Esophagus muscularis mucosa (tissue), 4 donors: ENCODE measurements at regions not wholly inside any gene's neighbourhood (a gene's known extent, or its start where the extent isn't known, plus 50 kb on each side); places are given as distances from the start of the nearest gene placed in this dataset.

Experiments
- DNase-seq: peaks from one replicate; pipeline ENCODE4 v3.0.0-alpha.2; 2017; ENCODE audit errors: extremely low spot score
- H3K27ac ChIP-seq, 4 donors: fragments of 200-600 bp; sonication (generic); replicated peaks in 1 of 4; 1 replicate in 3 of 4; 2 replicates in 1 of 4; pipeline ENCODE4 v1.5.1; 2016 to 2019; ENCODE audit warnings: mild to moderate bottlenecking in 1 of 4
- H3K27me3 ChIP-seq, 4 donors: fragments of 200-600 bp; sonication (generic); one replicate each; pipeline versions ENCODE4 v1.5.1 to v1.6.0; 2016 to 2019
- H3K36me3 ChIP-seq, 4 donors: fragments of 200-600 bp; sonication (generic); one replicate each; pipeline ENCODE4 v1.5.1; 2016 to 2019
- H3K4me1 ChIP-seq, 4 donors: fragments of 200-600 bp; sonication (generic); one replicate each; pipeline ENCODE4 v1.5.1; 2016 to 2019
- H3K4me3 ChIP-seq, 4 donors: fragments of 200-600 bp; sonication (generic); 1 replicate in 2 of 4; 2 replicates in 2 of 4; pipeline ENCODE4 v1.5.1; 2016 to 2019; ENCODE audit warnings: mild to moderate bottlenecking in 4 of 4, moderate library complexity in 1 of 4
- H3K9me3 ChIP-seq, 4 donors: fragments of 200-600 bp; sonication (generic); 1 replicate in 3 of 4; 2 replicates in 1 of 4; pipeline ENCODE4 v1.5.1; 2016 to 2019
- CTCF ChIP-seq, 3 experiments: fragments of 200-600 bp in 2 of 3; fragments of 450-650 bp in 1 of 3; sonication (generic) in 2 of 3; IDR thresholded peaks; one replicate each; pipeline ENCODE4 v1.5.1; 2017 to 2019; ENCODE audit warnings: antibody characterized with exemption in 3 of 3, mild to moderate bottlenecking in 2 of 3, moderate library complexity in 1 of 3
- EP300 ChIP-seq: sonication (generic); formaldehyde crosslinking; IDR thresholded peaks from one replicate; pipeline ENCODE4 v1.6.1; 2017; ENCODE audit warnings: antibody characterized with exemption
- POLR2A ChIP-seq: fragments of 450-650 bp; IDR thresholded peaks from one replicate; pipeline ENCODE4 v1.6.1; 2017; ENCODE audit warnings: antibody characterized with exemption, moderate library complexity, mild to moderate bottlenecking, low read depth
- POLR2AphosphoS5 ChIP-seq, 2 donors: sonication (generic); formaldehyde crosslinking; IDR thresholded peaks; one replicate each; pipeline ENCODE4 v1.6.1; 2017; ENCODE audit warnings: antibody characterized with exemption in 2 of 2
- WGBS: methylation state at CpG from one replicate; pipeline ENCODE4 v1.1.5; 2018; 5-methylcytosine and 5-hydroxymethylcytosine counted together
- intact Hi-C: fragments of 100-400 bp; cut with DNase I; formaldehyde crosslinking; loops from one replicate; pipeline ENCODE4 v1.15.1; 2023

GRCh38 chr2:150109912-150110311 is 377.6 kb downstream of the RND3 start:
- 76% methylated on average over 4 of the region's 4 CpGs for WGBS
- Histone ChIP-seq H3K4me3 (no peak overlapping the region), H3K27ac (no peak overlapping the region), H3K36me3 (no peaks in the 10 kb centered on the region), H3K4me1 (no peaks in the 10 kb centered on the region), H3K9me3 (no peaks in the 10 kb centered on the region), H3K27me3 (no peaks in the 10 kb centered on the region)
- intact Hi-C loops: no loop called here
- DNase-seq: no peak
- TF ChIP-seq POLR2AphosphoS5 (IDR thresholded peaks at IDR 0.05) (no peak), CTCF (IDR thresholded peaks at IDR 0.05) (no peak), POLR2A (no peak), EP300 (no peak)

DNA sequence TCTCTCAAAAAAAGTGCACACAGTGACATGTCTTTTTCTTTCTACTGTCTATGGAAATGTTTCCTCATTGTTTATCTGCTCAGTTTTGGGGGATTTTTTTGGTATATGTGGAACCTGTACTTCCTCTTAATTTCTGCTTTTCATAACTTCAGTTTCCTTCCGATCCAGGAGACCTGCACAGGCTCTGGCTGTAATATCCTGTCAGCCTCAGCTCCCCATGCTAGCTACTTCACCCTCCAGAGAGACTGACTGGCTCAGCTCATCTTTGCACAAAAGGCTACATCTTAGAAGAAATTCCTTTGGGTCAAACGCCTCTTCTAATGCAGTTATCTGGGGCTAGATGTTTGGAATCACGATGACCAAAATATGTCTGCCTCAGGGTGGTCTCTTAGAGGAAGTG is 378.4 kb downstream of the RND3 start:
- TF ChIP-seq POLR2A: no peak
- intact Hi-C loops: no loop called here
- H3K9me3 ChIP-seq: no peaks in the 10 kb centered on the region
- 58% methylated on average over 3 of the region's 3 CpGs for WGBS
- H3K4me3 ChIP-seq: no peak overlapping the region
- no peak overlapping the region for H3K27ac ChIP-seq
- no peaks in the 10 kb centered on the region for H3K36me3 ChIP-seq
- DNase-seq: no peak
- no peaks in the 10 kb centered on the region for H3K27me3 ChIP-seq
- no peaks in the 10 kb centered on the region for H3K4me1 ChIP-seq

DNA sequence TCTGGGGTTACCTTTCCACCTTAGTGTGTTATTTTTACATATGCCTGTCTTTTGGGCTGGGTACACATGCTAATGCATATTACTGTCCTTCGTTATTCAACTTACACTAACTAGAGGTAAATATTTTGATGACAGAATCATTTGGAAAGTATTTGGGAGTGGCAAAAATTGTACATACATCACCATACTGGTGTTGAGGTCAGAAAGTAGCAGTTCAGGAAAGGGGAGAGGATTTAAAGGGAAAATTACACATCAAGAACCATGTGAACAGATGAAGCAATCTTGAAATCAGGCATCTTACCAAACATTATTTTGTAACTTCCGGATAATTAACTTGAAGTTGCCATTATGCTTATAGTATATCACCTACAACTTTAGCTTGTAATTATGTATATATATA is 379.7 kb downstream of the RND3 start:
- Histone ChIP-seq H3K27ac (no peak overlapping the region), H3K27me3 (no peaks in the 10 kb centered on the region), H3K36me3 (no peaks in the 10 kb centered on the region), H3K4me1 (no peaks in the 10 kb centered on the region), H3K4me3 (no peak overlapping the region), H3K9me3 (no peaks in the 10 kb centered on the region)
- DNase-seq: no peak
- 83% methylated on average over 2 of the region's 2 CpGs for WGBS
- intact Hi-C loops: no loop called here
- TF ChIP-seq POLR2A (no peak), POLR2AphosphoS5 (IDR thresholded peaks at IDR 0.05) (no peak)

GRCh38 chr2:150107170-150107569 is 380.3 kb downstream of the RND3 start:
- H3K36me3 ChIP-seq: no peaks in the 10 kb centered on the region
- TF ChIP-seq POLR2AphosphoS5 (IDR thresholded peaks at IDR 0.05) (no peak), POLR2A (no peak), EP300 (no peak), CTCF (IDR thresholded peaks at IDR 0.05) (no peak)
- DNase-seq: no peak
- WGBS: 74% methylated on average over 1 of the region's 1 CpG
- intact Hi-C loops: no loop called here
- H3K27ac ChIP-seq: no peak overlapping the region
- no peaks in the 10 kb centered on the region for H3K4me1 ChIP-seq
- H3K27me3 ChIP-seq: no peaks in the 10 kb centered on the region
- H3K9me3 ChIP-seq: no peaks in the 10 kb centered on the region
- H3K4me3 ChIP-seq: no peak overlapping the region

- no peaks in the 10 kb centered on the region for H3K9me3 ChIP-seq
- TF ChIP-seq CTCF (IDR thresholded peaks at IDR 0.05) (no peak), POLR2A (no peak), EP300 (no peak)
- H3K27ac ChIP-seq: no peak overlapping the region
- DNase-seq: no peak
- no peaks in the 10 kb centered on the region for H3K36me3 ChIP-seq
- H3K27me3 ChIP-seq: no peaks in the 10 kb centered on the region
- H3K4me1 ChIP-seq: peaks cover 0 to 14% (median 10%) of the 10 kb centered on the region in 4 donors
- H3K4me3 ChIP-seq: no peak overlapping the region
- WGBS: 69% methylated on average over 2 of the region's 2 CpGs
- intact Hi-C loops: no loop called here
Measured at GRCh38 chr2:150101947-150102346, 385.5 kb downstream of the RND3 start.

DNA sequence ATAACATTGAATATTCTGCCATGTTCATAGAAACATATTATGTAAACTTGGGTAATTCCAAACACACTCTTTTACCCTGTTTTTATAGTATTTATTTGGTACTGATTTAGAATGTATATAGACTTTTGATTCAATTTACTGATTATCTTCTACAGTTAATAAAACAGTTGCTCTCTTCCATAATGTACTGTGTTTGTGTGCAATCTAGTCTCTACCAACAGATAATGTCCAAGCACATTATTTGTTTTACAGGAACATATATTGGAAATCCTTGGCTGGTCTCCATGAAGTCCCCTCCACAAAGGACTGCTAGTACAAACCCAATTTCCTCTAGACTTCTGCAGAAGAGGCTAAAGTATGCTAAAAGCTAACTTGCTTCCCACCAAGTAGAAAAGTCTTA is 386.6 kb downstream of the RND3 start:
- H3K27ac ChIP-seq: no peak overlapping the region
- no peak for DNase-seq
- no peaks in the 10 kb centered on the region for H3K36me3 ChIP-seq
- no peak overlapping the region for H3K4me3 ChIP-seq
- no peaks in the 10 kb centered on the region for H3K9me3 ChIP-seq
- intact Hi-C loops: no loop called here
- H3K27me3 ChIP-seq: no peaks in the 10 kb centered on the region
- TF ChIP-seq POLR2AphosphoS5 (IDR thresholded peaks at IDR 0.05): no peak
- TF ChIP-seq CTCF (IDR thresholded peaks at IDR 0.05): no peak
- TF ChIP-seq POLR2A: no peak
- TF ChIP-seq EP300: no peak
- H3K4me1 ChIP-seq: peaks cover 0 to 14% (median 10%) of the 10 kb centered on the region in 4 donors
